ENCODE measurements at regions not wholly inside any gene's neighbourhood (a gene's known extent, or its start where the extent isn't known, plus 50 kb on each side); places are given as distances from the start of the nearest gene placed in this dataset.

GRCh38 chrX:9211269-9211668 is 177.3 kb upstream of the FAM9B start:
- H3K27me3 ChIP-seq: no peaks in the 10 kb centered on the region
- H3K36me3 ChIP-seq: no peaks in the 10 kb centered on the region
- H3K27ac ChIP-seq: no peak overlapping the region
- no peaks in the 10 kb centered on the region for H3K9me3 ChIP-seq
- no peak for TF ChIP-seq CTCF (IDR thresholded peaks at IDR 0.05)
- no peak for TF ChIP-seq POLR2A (IDR thresholded peaks at IDR 0.05)
- DNase-seq (no peak), ATAC-seq (no peak)
- 59% methylated on average over 4 of the region's 7 CpGs for WGBS (ENCODE audit: insufficient coverage, low coverage, low lambda C conversion rate, missing lambda C conversion rate)
- no peaks in the 10 kb centered on the region for H3K4me1 ChIP-seq
- intact Hi-C loops (cut with DNase I): no loop called here
- H3K4me3 ChIP-seq: no peak overlapping the region

GRCh38 chrX:9221781-9222180 is 187.9 kb upstream of the FAM9B start:
- intact Hi-C loops (cut with DNase I): no loop called here
- Histone ChIP-seq H3K9me3 (no peaks in the 10 kb centered on the region), H3K36me3 (no peaks in the 10 kb centered on the region), H3K27ac (no peak overlapping the region), H3K27me3 (no peaks in the 10 kb centered on the region), H3K4me1 (no peaks in the 10 kb centered on the region), H3K4me3 (no peak overlapping the region)
- DNase-seq: no peak
- no peak for TF ChIP-seq CTCF (IDR thresholded peaks at IDR 0.05)
- TF ChIP-seq POLR2A (IDR thresholded peaks at IDR 0.05): no peak
- ATAC-seq: no peak
- 63% methylated on average over 5 of the region's 5 CpGs for WGBS (ENCODE audit: insufficient coverage, low coverage, low lambda C conversion rate, missing lambda C conversion rate)

- Histone ChIP-seq H3K36me3 (no peaks in the 10 kb centered on the region), H3K27me3 (no peaks in the 10 kb centered on the region), H3K9me3 (no peaks in the 10 kb centered on the region), H3K27ac (no peak overlapping the region), H3K4me1 (no peaks in the 10 kb centered on the region), H3K4me3 (no peak overlapping the region)
- no peak for ATAC-seq
- TF ChIP-seq POLR2A (IDR thresholded peaks at IDR 0.05) (no peak), CTCF (IDR thresholded peaks at IDR 0.05) (no peak)
- DNase-seq: no peak
- intact Hi-C loops (cut with DNase I): no loop called here
- 47% methylated on average over 8 of the region's 9 CpGs for WGBS (ENCODE audit: insufficient coverage, low coverage, low lambda C conversion rate, missing lambda C conversion rate)
Measured at GRCh38 chrX:9222299-9222698, 188.4 kb upstream of the FAM9B start.

DNA sequence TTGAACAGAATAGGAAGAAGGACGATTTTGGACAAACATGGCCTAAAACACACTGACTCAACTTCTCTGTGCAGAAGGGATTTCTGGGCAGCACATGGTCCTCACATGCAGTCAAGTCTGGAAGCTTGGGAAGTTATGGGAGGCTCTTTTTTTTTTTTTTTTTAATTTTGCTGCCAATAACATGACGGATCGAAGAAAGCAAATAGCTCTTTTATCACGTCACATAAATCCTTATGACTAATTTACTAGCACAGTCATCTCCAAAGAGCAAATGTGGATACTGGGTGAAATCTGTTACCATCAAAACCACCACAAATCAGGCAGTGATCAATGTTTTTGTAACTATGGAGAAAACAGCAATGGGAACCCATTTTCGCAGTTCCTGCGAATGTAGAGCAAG is 193.3 kb upstream of the FAM9B start:
- Histone ChIP-seq H3K4me3 (no peak overlapping the region), H3K27ac (no peak overlapping the region), H3K36me3 (no peaks in the 10 kb centered on the region), H3K4me1 (no peaks in the 10 kb centered on the region), H3K27me3 (no peaks in the 10 kb centered on the region), H3K9me3 (no peaks in the 10 kb centered on the region)
- intact Hi-C loops (cut with DNase I): no loop called here
- no peak for ATAC-seq
- WGBS (ENCODE audit: insufficient coverage, low coverage, low lambda C conversion rate, missing lambda C conversion rate): 89% methylated on average over 4 of the region's 6 CpGs
- no peak for DNase-seq
- no peak for TF ChIP-seq POLR2A (IDR thresholded peaks at IDR 0.05)
- TF ChIP-seq CTCF (IDR thresholded peaks at IDR 0.05): no peak

DNA sequence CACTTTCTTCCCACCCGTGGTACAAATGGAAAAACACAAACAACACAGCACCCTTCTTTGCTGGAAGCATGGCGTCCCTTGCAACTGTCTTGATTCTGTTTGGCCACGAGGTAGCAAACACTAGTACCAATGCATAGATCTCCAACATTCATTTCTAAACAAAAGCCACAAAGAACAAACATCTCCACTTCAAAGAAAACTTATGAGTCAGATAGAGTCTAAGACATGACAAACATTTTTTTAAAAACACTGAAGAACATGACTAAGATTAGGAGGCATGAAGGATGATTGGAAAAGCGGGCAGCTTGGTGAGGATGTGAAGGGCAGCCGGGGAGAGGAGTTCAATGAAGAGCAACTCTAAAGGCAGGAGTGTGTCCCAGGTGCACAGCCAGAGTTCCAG is 197.6 kb upstream of the FAM9B start:
- intact Hi-C loops (cut with DNase I): no loop called here
- DNase-seq (no peak), ATAC-seq (no peak)
- no peaks in the 10 kb centered on the region for H3K27me3 ChIP-seq
- no peak overlapping the region for H3K27ac ChIP-seq
- no peaks in the 10 kb centered on the region for H3K36me3 ChIP-seq
- 62% methylated on average over 5 of the region's 5 CpGs for WGBS (ENCODE audit: insufficient coverage, low coverage, low lambda C conversion rate, missing lambda C conversion rate)
- H3K9me3 ChIP-seq: no peaks in the 10 kb centered on the region
- H3K4me3 ChIP-seq: no peak overlapping the region
- no peak for TF ChIP-seq CTCF (IDR thresholded peaks at IDR 0.05)
- TF ChIP-seq POLR2A (IDR thresholded peaks at IDR 0.05): no peak
- no peaks in the 10 kb centered on the region for H3K4me1 ChIP-seq

Data from right lobe of liver (tissue), 6 donors.